Peyer's patch (tissue), 4 donors: ENCODE measurements at regions not wholly inside any gene's neighbourhood (a gene's known extent, or its start where the extent isn't known, plus 50 kb on each side); places are given as distances from the start of the nearest gene placed in this dataset.

Source experiments
- CTCF ChIP-seq, 6 experiments: fragments of 450-650 bp in 4 of 6; fragments of 200-600 bp in 2 of 6; sonication (generic) in 1 of 6; IDR thresholded peaks; one replicate each; pipeline ENCODE4 v1.5.1; 2017 to 2019; ENCODE audit warnings: antibody characterized with exemption in 6 of 6, mild to moderate bottlenecking in 3 of 6, moderate library complexity in 1 of 6
- POLR2A ChIP-seq, 2 donors: fragments of 450-650 bp; IDR thresholded peaks; one replicate each; pipeline ENCODE4 v1.5.1; 2017; ENCODE audit warnings: antibody characterized with exemption in 2 of 2, mild to moderate bottlenecking in 2 of 2, moderate library complexity in 2 of 2

GRCh38 chr4:189265515-189265914 lies 675.2 kb upstream of the FRG1 start:
- TF ChIP-seq POLR2A (IDR thresholded peaks at IDR 0.05) (no peak), CTCF (IDR thresholded peaks at IDR 0.05) (no peak)
